Prostate gland (tissue), 2 donors: ENCODE measurements at regions not wholly inside any gene's neighbourhood (a gene's known extent, or its start where the extent isn't known, plus 50 kb on each side); places are given as distances from the start of the nearest gene placed in this dataset.

Experiments
- DNase-seq: peaks from one replicate; pipeline ENCODE4 v3.0.0-alpha.2; 2019; ENCODE audit warnings: low spot score
- H3K27ac ChIP-seq, 2 donors: fragments of 200-600 bp; sonication (generic); 2 replicates each; pipeline ENCODE4 v1.5.1; 2017 to 2019
- H3K27me3 ChIP-seq: fragments of 200-600 bp; sonication (generic); replicated peaks from 2 replicates; pipeline ENCODE4 v1.5.1; 2019; ENCODE audit not compliant: insufficient read depth
- H3K36me3 ChIP-seq, 2 donors: fragments of 200-600 bp; sonication (generic); 1 replicate in 1 of 2; 2 replicates in 1 of 2; pipeline versions ENCODE4 v1.5.1 to v1.8.1; 2017 to 2019
- H3K4me1 ChIP-seq: fragments of 200-600 bp; sonication (generic); replicated peaks from 2 replicates; pipeline ENCODE4 v1.5.1; 2019
- H3K4me3 ChIP-seq, 2 donors: fragments of 200-600 bp; sonication (generic); 2 replicates each; pipeline ENCODE4 v1.5.1; 2017 to 2019
- H3K9me3 ChIP-seq: fragments of 200-600 bp; sonication (generic); 2 replicates; pipeline ENCODE4 v1.5.1; 2017
- CTCF ChIP-seq, 4 experiments: fragments of 200-600 bp in 2 of 4; fragments of 450-650 bp in 2 of 4; sonication (generic) in 2 of 4; IDR thresholded peaks; 1 replicate in 3 of 4; 2 replicates in 1 of 4; pipeline ENCODE4 v1.5.1; 2016 to 2019; ENCODE audit warnings: antibody characterized with exemption in 4 of 4, mild to moderate bottlenecking in 2 of 4, moderate library complexity in 2 of 4
- POLR2A ChIP-seq: fragments of 450-650 bp; IDR thresholded peaks from one replicate; pipeline ENCODE4 v1.6.1; 2016; ENCODE audit warnings: antibody characterized with exemption, mild to moderate bottlenecking
- POLR2AphosphoS5 ChIP-seq: sonication (generic); formaldehyde crosslinking; IDR thresholded peaks from one replicate; pipeline ENCODE4 v1.6.1; 2017; ENCODE audit warnings: antibody characterized with exemption
- WGBS: methylation state at CpG from one replicate; pipeline ENCODE4 v1.1.5; 2018; 5-methylcytosine and 5-hydroxymethylcytosine counted together
- intact Hi-C: fragments of 100-400 bp; cut with DNase I; formaldehyde crosslinking; loops from one replicate; pipeline ENCODE4 v1.14.2; 2022

- no peak for DNase-seq
- no peak for TF ChIP-seq POLR2AphosphoS5
- TF ChIP-seq CTCF (IDR thresholded peaks at IDR 0.05): no peak
- TF ChIP-seq POLR2A: no peak
- Histone ChIP-seq H3K4me1 (no peaks in the 10 kb centered on the region), H3K36me3 (no peaks in the 10 kb centered on the region), H3K27me3 (no peaks in the 10 kb centered on the region), H3K27ac (no peak overlapping the region), H3K4me3 (no peak overlapping the region), H3K9me3 (no peaks in the 10 kb centered on the region)
- 64% methylated on average over 6 of the region's 6 CpGs for WGBS
- intact Hi-C loops: no loop called here
Measured at GRCh38 chr2:207467716-207468347, 61.9 kb upstream of the CREB1 start.

GRCh38 chr2:207468488-207468887, 61.3 kb upstream of the CREB1 start:
- Histone ChIP-seq H3K4me3 (no peak overlapping the region), H3K9me3 (no peaks in the 10 kb centered on the region), H3K27ac (no peak overlapping the region), H3K4me1 (no peaks in the 10 kb centered on the region), H3K27me3 (no peaks in the 10 kb centered on the region), H3K36me3 (no peaks in the 10 kb centered on the region)
- DNase-seq: no peak
- intact Hi-C loops: no loop called here
- 96% methylated on average over 4 of the region's 4 CpGs for WGBS
- TF ChIP-seq POLR2A: no peak
- no peak for TF ChIP-seq CTCF (IDR thresholded peaks at IDR 0.05)
- no peak for TF ChIP-seq POLR2AphosphoS5

- 88% methylated on average over 6 of the region's 6 CpGs for WGBS
- DNase-seq: no peak
Measured at GRCh38 chr2:207469451-207469850, 60.3 kb upstream of the CREB1 start.

GRCh38 chr2:207469943-207470729, 59.6 kb upstream of the CREB1 start:
- DNase-seq: no peak
- WGBS: 82% methylated on average over 2 of the region's 2 CpGs
- Histone ChIP-seq H3K9me3 (no peaks in the 10 kb centered on the region), H3K27me3 (no peaks in the 10 kb centered on the region), H3K4me3 (no peak overlapping the region), H3K4me1 (no peaks in the 10 kb centered on the region), H3K36me3 (no peaks in the 10 kb centered on the region), H3K27ac (no peak overlapping the region)
- intact Hi-C loops: loop anchor here (5.0 kb wide), 1 partner anchor 308 kb away; no protein-coding TSS in a partner anchor
- no peak for TF ChIP-seq POLR2A
- TF ChIP-seq POLR2AphosphoS5: no peak
- TF ChIP-seq CTCF (IDR thresholded peaks at IDR 0.05): no peak

More at GRCh38 chr2:207469451-207469850, 60.3 kb upstream of the CREB1 start:
- no peaks in the 10 kb centered on the region for H3K9me3 ChIP-seq
- H3K27me3 ChIP-seq: no peaks in the 10 kb centered on the region
- intact Hi-C loops: no loop called here
- no peaks in the 10 kb centered on the region for H3K36me3 ChIP-seq
- TF ChIP-seq CTCF (IDR thresholded peaks at IDR 0.05): no peak
- no peak for TF ChIP-seq POLR2A
- TF ChIP-seq POLR2AphosphoS5: no peak
- H3K4me1 ChIP-seq: no peaks in the 10 kb centered on the region
- no peak overlapping the region for H3K27ac ChIP-seq
- H3K4me3 ChIP-seq: no peak overlapping the region
